Lung (tissue), 12 donors: ENCODE measurements at regions not wholly inside any gene's neighbourhood (a gene's known extent, or its start where the extent isn't known, plus 50 kb on each side); places are given as distances from the start of the nearest gene placed in this dataset. TPM values are rescaled to one million over a fixed set of nuclear protein-coding genes. Genes with fewer than 3 reads are reported as not detected.

Experiments
- ATAC-seq: fragments of 200-7000 bp; cut with Tn5 transposase; one replicate; pipeline ENCODE4 v1.9.1; 2020; ENCODE audit warnings: moderate number of reproducible peaks; ENCODE audit not compliant: insufficient read depth, low FRiP score
- DNase-seq, 3 donors: peaks; one replicate each; pipeline ENCODE4 v3.0.0-alpha.2; 2013 to 2017
- H3K27ac ChIP-seq, 2 donors: one replicate each; pipeline ENCODE4 v1.5.1; 2013; ENCODE audit warnings: mild to moderate bottlenecking in 2 of 2, moderate library complexity in 2 of 2, control low read depth in 1 of 2, inconsistent platforms in 1 of 2, low read depth in 1 of 2, low read length in 1 of 2
- H3K27me3 ChIP-seq, 3 donors: one replicate each; pipeline ENCODE4 v1.5.1; 2013; ENCODE audit warnings: low read length in 2 of 3; ENCODE audit not compliant: control insufficient read depth in 3 of 3, insufficient read depth in 3 of 3
- H3K36me3 ChIP-seq, 4 donors: one replicate each; pipeline ENCODE4 v1.5.1; 2013; ENCODE audit warnings: low read length in 4 of 4, mild to moderate bottlenecking in 1 of 4, moderate library complexity in 1 of 4; ENCODE audit not compliant: control insufficient read depth in 4 of 4, insufficient read depth in 4 of 4
- H3K4me1 ChIP-seq, 5 donors: one replicate each; pipeline ENCODE4 v1.5.1; 2013; ENCODE audit warnings: low read length in 5 of 5, mild to moderate bottlenecking in 2 of 5, moderate library complexity in 1 of 5; ENCODE audit not compliant: control insufficient read depth in 5 of 5, insufficient read depth in 5 of 5
- H3K4me3 ChIP-seq: one replicate; pipeline ENCODE4 v1.5.1; 2013; ENCODE audit warnings: mild to moderate bottlenecking, control low read depth, moderate library complexity
- H3K9ac ChIP-seq, 2 donors: one replicate each; pipeline ENCODE4 v1.5.1; 2013; ENCODE audit warnings: low read length in 2 of 2, control low read depth in 1 of 2; ENCODE audit not compliant: insufficient read depth in 1 of 2
- H3K9me3 ChIP-seq, 4 donors: one replicate each; pipeline ENCODE4 v1.5.1; 2013; ENCODE audit warnings: low read length in 3 of 4, mild to moderate bottlenecking in 1 of 4, moderate library complexity in 1 of 4; ENCODE audit not compliant: control insufficient read depth in 4 of 4, insufficient read depth in 3 of 4
- CTCF ChIP-seq: IDR thresholded peaks from 2 replicates; pipeline ENCODE4 v1.5.1; 2012; ENCODE audit warnings: mild to moderate bottlenecking; ENCODE audit errors: control extremely low read depth, extremely low read depth
- WGBS, 2 donors: extraction: QIAGEN DNeasy Blood & Tissue Kit; methylation state at CpG; one replicate each; pipeline ENCODE4 v1.1.7; 2013; 5-methylcytosine and 5-hydroxymethylcytosine counted together
- small RNA-seq: library from RNA; depleted of rRNA; stranded (forward); fragments of <200 nt; gene quantifications from one replicate; pipeline ENCODE3, GENCODE V24; 2014; ENCODE audit warnings: low replicate concordance
- donor health status: control.
- donor health status: control.
- donor health status: Bipolar disorder and iron deficiency.
- donor health status: healthy.
- donor health status: DM: yes; HTN: yes; CAD: no.

GRCh38 chr18:75478996-75479880 lies 51.7 kb upstream of the SMIM21 start:
- H3K27ac ChIP-seq = no peak overlapping the region
- no peaks in the 10 kb centered on the region for H3K36me3 ChIP-seq
- no peaks in the 10 kb centered on the region for H3K27me3 ChIP-seq
- DNase-seq (peak in 2 of 3 donors; percentile 79 to 84), ATAC-seq (no peak)
- H3K4me3 ChIP-seq = no peak overlapping the region
- WGBS, 2 donors = 71 to 72% methylated on average over 8 of the region's 8 CpGs
- peaks cover 0 to 24% (median 5%) of the 10 kb centered on the region in 4 donors for H3K9me3 ChIP-seq
- TF ChIP-seq CTCF = peak; percentile 59
- H3K4me1 ChIP-seq = peaks cover 0 to 3% (median 0%) of the 10 kb centered on the region in 5 donors
- no peak overlapping the region for H3K9ac ChIP-seq

DNA sequence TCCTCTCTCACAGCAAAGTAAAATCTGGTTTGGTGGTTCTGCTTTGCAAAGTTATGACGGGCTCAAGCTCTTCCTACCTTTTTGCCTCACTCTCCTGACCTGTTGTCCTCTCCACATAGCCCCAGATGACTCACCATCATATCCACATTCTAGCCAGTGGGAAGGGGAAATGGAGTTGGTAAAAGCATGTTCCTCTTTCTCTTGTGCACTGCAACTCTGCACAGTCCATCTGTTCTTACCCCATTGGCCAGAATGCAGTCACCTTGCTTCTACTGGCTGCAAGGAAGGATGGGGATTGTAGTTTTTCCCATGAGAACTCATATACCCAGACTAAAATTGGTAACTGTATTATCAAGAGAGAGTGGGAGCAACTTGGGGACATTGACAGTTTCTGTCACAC lies 50.4 kb upstream of the SMIM21 start:
- Histone ChIP-seq H3K4me1 (peaks cover 0 to 3% (median 0%) of the 10 kb centered on the region in 5 donors), H3K36me3 (no peaks in the 10 kb centered on the region), H3K27ac (no peak overlapping the region), H3K9ac (no peak overlapping the region), H3K9me3 (peaks cover 0 to 16% (median 0%) of the 10 kb centered on the region in 4 donors), H3K27me3 (no peaks in the 10 kb centered on the region), H3K4me3 (no peak overlapping the region)
- no peak for ATAC-seq
- DNase-seq = no peak
- 52 to 61% methylated on average over 1 of the region's 1 CpG for WGBS, 2 donors
- TF ChIP-seq CTCF = no peak

Small RNA genes in the stretch of these regions (small RNA-seq; reads per million reads assigned to genes)
- not detected for gene AC021506.2
